ENCODE measurements at regions not wholly inside any gene's neighbourhood (a gene's known extent, or its start where the extent isn't known, plus 50 kb on each side); places are given as distances from the start of the nearest gene placed in this dataset.

- Histone ChIP-seq H3K4ac (replicated peaks; ENCODE audit: insufficient read length, low read depth, low read length) (no peak overlapping the region), H2BK20ac (ENCODE audit: low read length) (no peak overlapping the region), H3K79me2 (ENCODE audit: control insufficient read depth in 1 of 2, insufficient read depth in 2 of 2, low read length in 2 of 2) (no peaks in the 10 kb centered on the region), H2AFZ (ENCODE audit: low read length) (no peak overlapping the region), H4K20me1 (replicated peaks in 1 of 2; ENCODE audit: control insufficient read depth in 1 of 2, insufficient read depth in 2 of 2, low read length in 2 of 2) (no peaks in the 10 kb centered on the region), H3K9ac (replicated peaks in 1 of 4; ENCODE audit: extremely low read depth in 1 of 4, low read depth in 3 of 4, low read length in 3 of 4) (peak overlapping the region in 1 of 4 experiments; percentile 13; a peak in 1 of 7 replicates), H2BK15ac (ENCODE audit: low read length) (no peak overlapping the region), H3K56ac (replicated peaks; ENCODE audit: insufficient read length, low read depth, low read length) (no peak overlapping the region), H3K4me3 (ENCODE audit: extremely low read depth in 1 of 4, insufficient read depth in 2 of 4, low read depth in 3 of 4, low read length in 4 of 4) (no peak overlapping the region), H4K91ac (replicated peaks; ENCODE audit: insufficient read length, low read length) (no peak overlapping the region), H3K27ac (ENCODE audit: low read depth, low read length) (no peak overlapping the region), H3K14ac (ENCODE audit: insufficient read length) (no peak overlapping the region), H2BK5ac (ENCODE audit: low read depth, low read length) (no peak overlapping the region), H3K9me3 (ENCODE audit: insufficient read depth in 2 of 2, low read depth in 1 of 2, low read length in 1 of 2) (no peaks in the 10 kb centered on the region), H3K79me1 (ENCODE audit: low read depth, low read length) (no peaks in the 10 kb centered on the region), H2BK12ac (ENCODE audit: low read depth, low read length) (no peak overlapping the region), H4K8ac (ENCODE audit: extremely low read depth, insufficient read depth, low read length) (no peak overlapping the region), H3K23me2 (ENCODE audit: low read depth, low read length) (no peaks in the 10 kb centered on the region), H2AK5ac (ENCODE audit: low read depth, low read length) (no peak overlapping the region), H4K5ac (ENCODE audit: insufficient read length, low read depth, low read length) (no peak overlapping the region), H3K23ac (ENCODE audit: insufficient read length) (no peak overlapping the region), H3K4me1 (replicated peaks in 1 of 4; ENCODE audit: control insufficient read depth in 3 of 4, insufficient read depth in 4 of 4, low read length in 3 of 4) (no peaks in the 10 kb centered on the region), H3K36me3 (ENCODE audit: control insufficient read depth in 2 of 4, insufficient read depth in 4 of 4, low read length in 3 of 4) (no peaks in the 10 kb centered on the region), H2BK120ac (replicated peaks; ENCODE audit: low read depth, low read length) (no peak overlapping the region), H3K4me2 (ENCODE audit: insufficient read depth in 1 of 2, low read depth in 2 of 2, low read length in 2 of 2) (no peak overlapping the region), H3K18ac (ENCODE audit: extremely low read depth, low read length) (no peak overlapping the region), H3K27me3 (replicated peaks in 1 of 4; ENCODE audit: control insufficient read depth in 3 of 4, extremely low read depth in 1 of 4, insufficient read depth in 3 of 4, low read length in 3 of 4) (no peaks in the 10 kb centered on the region)
- FAIRE-seq (no peak), DNase-seq (ENCODE audit: low read depth in 1 of 2, low spot score in 2 of 2) (no peak)
- TF ChIP-seq TBP (IDR thresholded peaks at IDR 0.05; ENCODE audit: low read depth, low read length), result no peak
- no peak for TF ChIP-seq HDAC2 (IDR thresholded peaks at IDR 0.05; ENCODE audit: borderline replicate concordance in 1 of 2, low read depth in 2 of 2, low read length in 2 of 2)
- ChIA-PET CTCF (ENCODE audit: partially characterized antibody) (interaction anchor here (2.0 kb wide), 1 partner anchor 67 kb away, joined by 5 read pairs; no protein-coding TSS in a partner anchor), POLR2A (ENCODE audit: partially characterized antibody) (no interaction called here)
- 86% methylated on average over 3 of the region's 3 CpGs; no CpG with 5 or more reads in 1 of the 2 experiments for WGBS, 2 experiments (ENCODE audit: extremely low coverage in 1 of 2, insufficient coverage in 1 of 2, insufficient read length in 1 of 2, insufficient replicate concordance in 2 of 2, low coverage in 1 of 2, low lambda C conversion rate in 2 of 2, missing lambda C conversion rate in 1 of 2)
These were observed 65.2 kb upstream of the PDZRN4 start for GRCh38 chr12:41122894-41123293.

Measured in H1 (cell line).